ENCODE measurements at regions not wholly inside any gene's neighbourhood (a gene's known extent, or its start where the extent isn't known, plus 50 kb on each side); places are given as distances from the start of the nearest gene placed in this dataset.
"Not testable (repeated sequence)": the region's sequence is repeated elsewhere in the genome, so short reads cannot be mapped to it uniquely, and the experiment has no call there.

DNA sequence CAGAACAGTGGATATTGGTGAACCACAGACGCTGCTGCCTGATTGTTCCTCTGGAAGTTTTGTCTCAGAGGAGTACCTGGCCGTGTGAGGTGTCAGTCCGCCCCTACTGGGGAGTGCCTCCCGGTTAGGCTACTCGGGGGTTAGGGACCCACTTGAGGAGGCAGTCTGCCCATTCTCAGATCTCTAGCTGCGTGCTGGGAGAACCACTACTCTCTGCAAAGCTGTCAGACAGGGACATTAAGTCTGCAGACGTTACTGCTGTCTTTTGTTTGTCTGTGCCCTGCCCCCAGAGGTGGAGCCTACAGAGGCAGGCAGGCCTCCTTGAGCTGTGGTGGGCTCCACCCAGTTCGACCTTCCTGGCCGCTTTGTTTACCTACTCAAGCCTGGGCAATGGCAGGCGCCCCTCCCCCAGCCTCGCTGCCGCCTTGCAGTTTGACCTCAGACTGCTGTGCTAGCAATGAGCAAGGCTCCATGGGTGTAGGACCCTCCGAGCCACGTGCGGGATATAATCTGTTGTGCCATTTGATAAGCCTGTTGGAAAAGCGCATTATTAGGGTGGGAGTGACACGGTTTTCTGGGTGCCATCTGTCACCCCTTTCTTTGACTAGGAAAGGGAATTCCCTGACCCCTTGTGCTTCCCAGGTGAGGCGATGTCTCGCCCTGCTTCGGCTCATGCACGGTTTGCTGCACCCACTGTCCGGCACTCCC is 65.1 kb upstream of the ZNF717 start:
- not testable (repeated sequence) for TF ChIP-seq CTCF, POLR2A (IDR thresholded peaks at IDR 0.05)

Data from testis (tissue), 2 donors.